CD4-positive, alpha-beta T cell treated with Interleukin-2 at 100 ng/mL for 4 hours (primary cell): ENCODE measurements at regions not wholly inside any gene's neighbourhood (a gene's known extent, or its start where the extent isn't known, plus 50 kb on each side); places are given as distances from the start of the nearest gene placed in this dataset.

Experiments
- DNase-seq: peaks from one replicate; pipeline ENCODE4 v3.0.0-alpha.2; 2020; ENCODE audit warnings: low spot score

DNA sequence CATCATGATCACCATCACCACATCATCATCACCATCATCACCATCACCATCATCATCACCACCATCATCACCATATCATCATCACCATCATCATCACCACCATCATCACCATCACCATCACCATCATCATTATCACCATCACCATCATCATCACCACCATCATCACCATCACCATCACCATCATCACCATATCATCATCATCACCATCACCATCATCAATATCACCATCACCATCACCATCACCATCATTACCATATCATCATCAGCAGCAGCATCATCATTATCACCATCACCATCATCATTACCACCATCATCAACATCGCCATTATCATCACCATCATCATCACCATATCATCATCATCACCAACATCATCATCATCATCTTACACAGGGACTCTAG, 351.1 kb downstream of the MIAT start:
- no peak for DNase-seq

DNA sequence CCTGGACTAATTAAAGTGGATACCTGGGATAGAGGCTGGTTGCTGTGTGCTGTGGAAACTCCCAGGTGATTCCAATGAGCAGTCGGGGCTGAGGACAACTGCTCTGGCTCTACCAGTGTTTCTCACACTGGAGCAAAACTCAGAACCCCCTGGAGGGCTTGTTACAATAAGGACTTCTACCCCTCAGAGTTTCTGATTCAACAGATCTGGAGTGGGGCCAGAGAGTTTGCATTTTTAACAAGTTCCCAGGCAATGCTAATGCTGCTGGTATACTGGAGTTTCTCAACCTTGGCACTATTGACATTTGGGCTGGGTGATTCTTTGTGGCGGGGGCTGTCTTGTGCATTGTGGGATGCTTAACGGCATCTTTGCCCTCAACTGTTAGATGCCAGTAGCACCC, 353.7 kb downstream of the MIAT start:
- DNase-seq = no peak

- no peak for DNase-seq
Observed at GRCh38 chr22:27011717-27012116, 354.3 kb downstream of the MIAT start.

- DNase-seq = no peak
Observed at GRCh38 chr22:27019827-27020226, 362.4 kb downstream of the MIAT start.

- no peak for DNase-seq
Observed at GRCh38 chr22:27022274-27022895, 365.0 kb downstream of the MIAT start.

DNA sequence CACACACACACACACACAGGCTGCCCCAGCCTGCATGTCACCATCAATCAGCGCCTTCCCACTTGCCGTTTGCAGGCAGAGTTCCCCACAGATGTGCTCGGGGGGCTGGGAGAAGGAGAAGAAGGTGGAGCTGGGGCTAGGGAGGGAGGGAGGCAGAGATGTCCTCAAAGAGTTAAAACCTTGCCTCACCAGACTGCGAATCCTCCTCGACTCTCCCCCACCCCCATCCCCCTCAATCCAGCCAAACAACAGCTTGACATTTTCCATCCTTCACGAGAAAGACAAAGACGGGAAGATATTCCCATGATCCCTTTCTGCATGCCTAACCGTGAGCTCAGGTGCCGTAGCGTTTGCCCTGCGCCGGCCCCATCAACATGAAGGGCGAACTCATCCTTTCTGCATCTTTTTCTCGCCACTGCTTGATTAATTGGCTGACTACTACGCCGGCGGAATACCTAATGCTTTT, 365.5 kb downstream of the MIAT start:
- no peak for DNase-seq

- no peak for DNase-seq
Observed at GRCh38 chr22:27023591-27023990, 366.2 kb downstream of the MIAT start.

GRCh38 chr22:27024982-27025381, 367.6 kb downstream of the MIAT start:
- no peak for DNase-seq

DNA sequence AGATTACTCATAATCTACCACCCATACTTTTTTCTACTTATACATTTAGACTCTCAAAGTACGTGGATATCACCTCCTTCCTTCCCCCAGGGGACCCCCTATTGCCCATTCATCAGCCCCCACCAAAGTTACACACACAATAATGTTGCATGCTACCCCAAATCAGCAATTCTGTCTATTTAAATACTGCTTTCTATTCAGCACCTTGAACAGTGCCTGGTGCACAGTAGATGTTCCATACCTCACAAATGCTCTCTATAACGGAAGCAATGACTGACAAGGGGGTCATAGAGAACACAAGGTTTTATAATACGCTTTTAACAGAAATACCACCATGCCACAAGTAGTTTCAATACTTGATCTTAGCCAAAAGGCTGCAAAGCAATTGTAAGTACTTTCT, 370.7 kb downstream of the MIAT start:
- DNase-seq = no peak

DNA sequence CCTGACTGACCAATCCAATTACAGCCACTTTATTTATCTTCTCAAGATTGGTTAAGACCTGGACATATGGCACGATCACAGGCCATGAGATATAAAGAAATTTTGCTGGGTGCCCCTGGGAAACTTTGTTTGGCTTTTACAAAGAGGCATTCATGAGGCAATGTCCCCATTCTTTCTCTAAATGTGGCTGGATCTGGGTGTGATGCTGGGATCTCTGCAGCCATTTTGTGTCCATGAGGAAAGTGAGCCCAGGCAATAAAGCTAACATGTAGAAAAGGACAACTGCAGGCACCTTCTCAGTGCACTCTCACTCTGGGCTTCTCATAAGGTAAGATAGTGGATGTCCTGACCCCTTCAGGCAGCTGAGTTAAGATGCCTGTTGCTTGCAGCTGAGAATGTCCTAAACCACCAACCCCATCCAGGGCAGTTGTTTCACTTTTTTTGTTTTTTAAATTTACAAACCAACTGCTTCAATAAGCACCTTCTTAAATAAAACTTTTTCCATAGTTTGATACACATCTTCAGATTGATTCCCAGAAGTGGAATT, 372.3 kb downstream of the MIAT start:
- no peak for DNase-seq

DNA sequence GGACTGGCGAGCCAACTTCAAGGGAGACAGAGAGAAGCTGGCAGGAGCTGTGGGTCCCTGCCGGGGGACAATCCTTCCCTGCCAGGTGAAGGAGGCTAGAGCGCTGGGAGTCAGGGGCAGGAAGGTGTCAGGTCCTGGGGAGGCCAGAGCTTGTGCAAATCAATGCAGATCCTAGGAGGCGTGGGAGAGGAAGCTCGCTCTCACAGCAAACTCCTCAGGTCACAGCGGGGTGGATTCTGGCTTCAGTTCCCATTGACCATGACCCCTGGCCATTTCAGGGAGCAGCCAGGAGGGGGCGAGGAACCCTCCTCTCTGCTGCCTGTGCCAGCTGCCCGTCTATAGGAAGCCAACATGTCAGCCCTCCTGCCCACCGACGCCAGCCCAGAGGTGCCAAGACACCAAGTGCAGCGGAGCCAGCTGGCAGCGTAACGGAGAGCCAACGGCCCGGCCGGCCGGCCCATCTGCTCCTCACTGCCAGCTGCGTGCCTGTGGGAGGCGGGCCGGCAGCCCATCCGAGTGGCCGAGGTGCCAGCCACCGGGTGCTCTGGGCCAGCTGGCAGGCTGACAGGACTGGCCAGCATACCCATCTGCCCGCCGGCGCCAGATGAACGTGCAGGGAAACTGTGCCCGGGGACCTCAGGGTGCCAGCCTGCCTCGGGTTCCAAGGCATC, 374.8 kb downstream of the MIAT start:
- no peak for DNase-seq

GRCh38 chr22:27041745-27042310, 384.4 kb downstream of the MIAT start:
- DNase-seq = no peak

DNA sequence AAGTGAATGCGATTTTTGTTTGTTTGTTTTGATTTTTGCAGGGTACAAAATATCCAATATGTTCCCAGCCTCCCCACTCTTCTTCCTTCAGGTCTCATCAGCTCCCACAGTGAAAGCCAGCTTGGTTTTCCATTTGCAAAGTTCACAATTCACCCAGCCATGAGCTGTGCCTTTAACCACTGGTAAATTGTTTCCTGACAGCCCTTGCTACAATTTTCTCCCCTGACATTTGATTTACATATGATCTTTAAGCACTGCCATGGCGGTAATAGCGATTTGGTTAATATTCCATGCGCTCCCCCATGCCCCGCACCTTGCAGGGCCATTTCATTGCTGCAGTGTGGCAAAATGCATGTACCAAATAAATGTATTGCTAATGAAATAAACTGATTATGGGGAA, 385.9 kb downstream of the MIAT start:
- no peak for DNase-seq

- DNase-seq = no peak
Observed at GRCh38 chr22:27045103-27045947, 387.9 kb downstream of the MIAT start.

- no peak for DNase-seq
Observed at GRCh38 chr22:27046086-27046485, 388.7 kb downstream of the MIAT start.

DNA sequence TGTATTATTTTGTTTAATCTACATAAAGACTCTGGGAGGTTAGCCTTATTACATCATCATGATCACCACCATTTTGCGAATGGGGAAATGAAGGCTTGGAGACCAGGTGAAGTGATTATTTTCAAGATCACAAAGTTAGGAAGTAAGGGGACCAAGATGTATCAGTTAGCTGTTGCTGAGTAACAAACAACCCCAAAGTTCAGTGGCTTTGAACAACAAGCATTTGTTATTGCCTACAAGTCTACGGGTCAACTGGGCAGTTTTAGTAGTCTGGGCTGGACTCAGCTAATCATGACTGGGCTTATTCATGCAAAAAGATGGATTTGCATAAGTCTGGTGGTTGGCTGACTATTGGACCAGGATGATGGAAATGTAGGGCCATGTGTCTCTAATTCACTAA, 389.2 kb downstream of the MIAT start:
- DNase-seq = no peak

- DNase-seq = no peak
Observed at GRCh38 chr22:27050771-27051170, 393.4 kb downstream of the MIAT start.

GRCh38 chr22:27051407-27051806, 394.0 kb downstream of the MIAT start:
- no peak for DNase-seq

DNA sequence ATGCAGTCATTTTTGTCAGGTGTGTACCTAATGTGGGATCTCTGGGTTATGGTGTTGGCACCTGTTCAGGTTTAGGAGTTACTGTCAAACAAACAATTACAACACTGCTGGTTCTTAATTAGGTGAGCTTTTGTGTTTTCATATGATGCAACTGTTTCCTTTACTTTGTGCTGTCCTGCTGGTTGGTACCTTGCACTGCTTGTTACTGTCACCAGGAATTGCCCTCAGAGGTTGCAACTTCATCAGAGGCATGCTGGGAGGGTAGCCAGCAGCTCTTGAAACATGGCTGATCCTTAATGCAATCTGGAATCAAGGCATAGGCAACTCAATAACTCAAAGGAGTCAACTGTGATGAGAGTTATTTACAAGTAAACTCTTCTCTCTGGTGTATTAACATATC, 400.3 kb downstream of the MIAT start:
- no peak for DNase-seq

DNA sequence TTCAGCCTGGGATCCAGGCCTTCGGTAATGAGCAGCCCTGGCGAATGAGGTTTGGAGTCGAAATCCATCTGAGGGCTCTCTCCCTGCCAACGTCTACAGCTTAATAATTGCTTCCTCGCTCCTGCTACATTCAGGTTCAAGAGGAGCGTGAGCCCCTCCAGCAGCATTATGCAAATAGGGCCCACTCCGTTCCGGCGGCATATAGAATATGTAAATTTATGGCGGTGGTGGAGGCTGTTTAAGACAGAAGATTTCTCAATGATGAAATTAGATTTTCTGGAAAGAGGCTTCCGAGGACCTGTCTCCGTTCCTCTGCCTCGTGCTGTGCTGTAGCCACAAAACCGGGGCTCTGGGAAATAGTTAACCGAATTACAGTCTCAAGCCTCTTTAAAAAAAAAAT, 402.8 kb downstream of the MIAT start:
- DNase-seq = no peak

- no peak for DNase-seq
Observed at GRCh38 chr22:27062910-27063309, 405.5 kb downstream of the MIAT start.

DNA sequence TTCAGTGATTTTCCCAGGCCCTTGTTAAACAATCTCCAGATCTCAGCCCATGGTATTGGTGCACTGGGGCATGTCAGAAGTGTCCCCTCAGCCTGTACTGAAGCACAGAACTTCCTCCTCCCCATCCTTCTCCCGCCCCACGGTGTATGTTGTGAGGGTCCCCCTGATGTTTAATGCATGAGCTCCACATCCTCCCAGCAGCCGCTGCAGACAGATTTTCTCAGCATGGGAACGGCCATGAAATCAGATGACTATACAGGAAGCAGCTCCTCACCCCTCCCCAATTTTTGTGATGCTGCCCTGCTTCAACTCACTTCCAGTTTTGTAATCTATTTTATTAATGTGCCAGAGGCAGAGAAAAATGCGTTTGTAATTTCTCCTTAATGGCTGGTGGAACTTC, 406.0 kb downstream of the MIAT start:
- DNase-seq = no peak

DNA sequence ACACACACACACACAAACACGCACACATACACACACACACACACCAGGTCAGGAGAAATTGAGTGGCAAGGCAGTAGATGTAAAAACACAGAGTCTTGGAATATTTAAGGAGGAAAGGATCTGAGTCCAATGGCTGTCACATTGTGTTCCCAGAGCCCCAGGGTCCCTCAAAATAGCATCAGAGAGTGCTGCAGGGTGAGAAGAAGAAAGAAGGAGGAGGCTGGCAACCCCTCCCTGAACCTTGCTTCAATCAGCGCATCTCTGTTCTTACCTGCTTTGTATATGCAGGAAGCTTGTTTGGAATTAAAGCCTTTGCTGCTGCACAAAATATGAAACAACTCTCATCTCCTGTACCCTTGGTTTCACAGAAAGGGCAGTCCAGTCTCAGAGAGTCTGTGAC, 406.5 kb downstream of the MIAT start:
- no peak for DNase-seq
